A549 (cell line): ENCODE measurements at regions not wholly inside any gene's neighbourhood (a gene's known extent, or its start where the extent isn't known, plus 50 kb on each side); places are given as distances from the start of the nearest gene placed in this dataset.
A peak's percentile ranks its signal among the peaks of the same experiment; 100 is the strongest.

ENCODE experiments used
- ATAC-seq, 2 experiments: fragments of 200-7000 bp in 1 of 2; fragments of >200 bp in 1 of 2; cut with Nextera tagmentation in 1 of 2; cut with Tn5 transposase in 1 of 2; 3 replicates each; pipeline versions ENCODE4 v1.8.0 to v1.9.1; 2018 to 2020; ENCODE audit warnings: mild to moderate bottlenecking in 1 of 2, moderate library complexity in 1 of 2
- CTCF ChIA-PET: fragments of 300-600 bp; sonication (Branson Sonifier 250); formaldehyde crosslinking; extraction: SDS; loops from one replicate; lab custom pipeline; 2021; ENCODE audit warnings: antibody characterized with exemption, inconsistent platforms; lab: Yijun Ruan, JAX
- POLR2A ChIA-PET: fragments of 350-600 bp; formaldehyde crosslinking; extraction: SDS; loops from one replicate; lab custom pipeline; 2021; ENCODE audit warnings: antibody characterized with exemption, inconsistent platforms; lab: Yijun Ruan, JAX
- DNase-seq, 2 experiments: peaks; one replicate each; pipeline versions ENCODE4 v3.0.0 to v3.0.0-alpha.2; 2011 to 2016; ENCODE audit warnings: low read depth in 1 of 2, low spot score in 1 of 2
- FAIRE-seq: peaks from 2 replicates; lab custom pipeline; 2011; peaks lifted over from hg19 to GRCh38; lab: Jason Lieb, UNC
- H3K27ac ChIP-seq, 2 experiments: fragments of >200 bp; sonication (Bioruptor Twin); formaldehyde crosslinking; 3 replicates each; pipeline ENCODE4 v1.5.1; 2016 to 2017
- H3K4me1 ChIP-seq: fragments of >200 bp; sonication (Bioruptor Twin); formaldehyde crosslinking; 3 replicates; pipeline ENCODE4 v1.6.1; 2016
- H3K4me2 ChIP-seq: fragments of >200 bp; sonication (Bioruptor Twin); formaldehyde crosslinking; 3 replicates; pipeline ENCODE4 v1.6.1; 2016
- H3K4me3 ChIP-seq: fragments of >200 bp; sonication (Bioruptor Twin); formaldehyde crosslinking; 3 replicates; pipeline ENCODE4 v1.5.1; 2016
- H3K9me3 ChIP-seq: fragments of >200 bp; sonication (Bioruptor Twin); formaldehyde crosslinking; 3 replicates; pipeline ENCODE4 v1.6.1; 2016
- EHMT2 ChIP-seq: fragments of 200-600 bp; sonication (generic); IDR thresholded peaks from 2 replicates; pipeline ENCODE4 v1.6.1; 2016; ENCODE audit warnings: antibody characterized with exemption, low read depth, mild to moderate bottlenecking, moderate library complexity
- ELK1 ChIP-seq: fragments of 150-350 bp; IDR thresholded peaks from 2 replicates; pipeline ENCODE4 v1.6.1; 2014; ENCODE audit warnings: low read depth, mild to moderate bottlenecking, low read length
- EP300 ChIP-seq, 2 experiments: fragments of >200 bp; sonication (Bioruptor Twin); formaldehyde crosslinking; IDR thresholded peaks; 2 replicates in 1 of 2; 3 replicates in 1 of 2; pipeline ENCODE4 v1.6.1; 2016 to 2017
- FOSB ChIP-seq: fragments of 250-450 bp; sonication (Bioruptor Pico); IDR thresholded peaks from 2 replicates; pipeline ENCODE4 v1.5.0; 2020; ENCODE audit warnings: mild to moderate bottlenecking, moderate library complexity
- HES2 ChIP-seq: fragments of >200 bp; sonication (Bioruptor Twin); formaldehyde crosslinking; IDR thresholded peaks from 2 replicates; pipeline ENCODE4 v1.6.1; 2016
- HOXA7 ChIP-seq: fragments of 250-450 bp; sonication (Bioruptor Pico); IDR thresholded peaks from 2 replicates; pipeline ENCODE4 v1.5.0; 2020; ENCODE audit warnings: mild to moderate bottlenecking, moderate library complexity
- HOXB13 ChIP-seq: fragments of 250-450 bp; sonication (Bioruptor Pico); IDR thresholded peaks from 2 replicates; pipeline ENCODE4 v1.5.0; 2020; ENCODE audit warnings: low read depth, mild to moderate bottlenecking, moderate library complexity
- HOXB5 ChIP-seq: fragments of 250-450 bp; sonication (Bioruptor Pico); IDR thresholded peaks from 2 replicates; pipeline ENCODE4 v1.5.0; 2020; ENCODE audit warnings: mild to moderate bottlenecking, moderate library complexity
- JUNB ChIP-seq: fragments of >200 bp; sonication (Bioruptor Twin); formaldehyde crosslinking; IDR thresholded peaks from 2 replicates; pipeline ENCODE4 v1.6.1; 2016
- KDM5A ChIP-seq: fragments of 200-600 bp; sonication (generic); IDR thresholded peaks from 2 replicates; pipeline ENCODE4 v1.6.1; 2016; ENCODE audit warnings: antibody characterized with exemption, mild to moderate bottlenecking
- MAZ ChIP-seq: fragments of 150-350 bp; IDR thresholded peaks from 2 replicates; pipeline ENCODE4 v1.6.1; 2014; ENCODE audit warnings: antibody characterized with exemption, low read depth, low read length, borderline replicate concordance
- MYC ChIP-seq: IDR thresholded peaks from 2 replicates; pipeline ENCODE4 v1.6.1; 2012; ENCODE audit warnings: mild to moderate bottlenecking, inconsistent platforms, low read length, improper control_type of control experiment, borderline replicate concordance
- NFE2L2 ChIP-seq: fragments of 150-350 bp; conservative IDR thresholded peaks from 2 replicates; pipeline ENCODE4 v1.6.1; 2014; ENCODE audit warnings: low read length
- NPAS2 ChIP-seq: fragments of 250-450 bp; sonication (Bioruptor Pico); IDR thresholded peaks from 2 replicates; pipeline ENCODE4 v1.8.0; 2022; ENCODE audit warnings: mild to moderate bottlenecking, moderate library complexity, borderline replicate concordance
- NR3C1 ChIP-seq: fragments of >200 bp; sonication (Bioruptor Twin); formaldehyde crosslinking; IDR thresholded peaks from 3 replicates; pipeline ENCODE4 v1.6.1; 2017
- PBX3 ChIP-seq: IDR thresholded peaks from 2 replicates; pipeline ENCODE4 v1.6.1; 2012
- POLR2A ChIP-seq: IDR thresholded peaks from 2 replicates; pipeline ENCODE4 v1.6.1; 2012; ENCODE audit warnings: mild to moderate bottlenecking, low read length
- RARB ChIP-seq: fragments of 250-450 bp; sonication (Bioruptor Pico); IDR thresholded peaks from 2 replicates; pipeline ENCODE4 v1.8.0; 2021; ENCODE audit warnings: mild to moderate bottlenecking, moderate library complexity
- REST ChIP-seq: fragments of 200-600 bp; sonication (generic); IDR thresholded peaks from 2 replicates; pipeline ENCODE4 v1.6.1; 2016; ENCODE audit warnings: antibody characterized with exemption, mild to moderate bottlenecking, moderate library complexity
- RFX5 ChIP-seq: fragments of 450-650 bp; IDR thresholded peaks from 2 replicates; pipeline ENCODE4 v1.7.1; 2014; ENCODE audit warnings: antibody characterized with exemption, mild to moderate bottlenecking, moderate library complexity
- USF2 ChIP-seq: fragments of 450-650 bp; IDR thresholded peaks from 2 replicates; pipeline ENCODE4 v1.6.1; 2014; ENCODE audit warnings: antibody characterized with exemption
- ZC3H11A ChIP-seq: fragments of 450-650 bp; IDR thresholded peaks from 2 replicates; pipeline ENCODE4 v1.6.1; 2014; ENCODE audit warnings: antibody characterized with exemption, mild to moderate bottlenecking
- ZFP36 ChIP-seq: fragments of 450-650 bp; IDR thresholded peaks from 2 replicates; pipeline ENCODE4 v1.6.1; 2014; ENCODE audit warnings: borderline replicate concordance; ENCODE audit not compliant: partially characterized antibody
- ZNF302 ChIP-seq: fragments of 250-450 bp; sonication (Bioruptor Pico); IDR thresholded peaks from 2 replicates; pipeline ENCODE4 v1.9.0; 2021; ENCODE audit warnings: inconsistent platforms, mild to moderate bottlenecking, moderate library complexity
- ZSCAN20 ChIP-seq: fragments of 250-450 bp; sonication (Bioruptor Pico); IDR thresholded peaks from 2 replicates; pipeline ENCODE4 v1.8.0; 2022; ENCODE audit warnings: mild to moderate bottlenecking, moderate library complexity
- WGBS: methylation state at CpG from one replicate; pipeline ENCODE4 v1.1.6; 2017; ENCODE audit errors: missing lambda C conversion rate; 5-methylcytosine and 5-hydroxymethylcytosine counted together

- FAIRE-seq (peak; percentile 61), DNase-seq (peak; percentile 54 to 73), ATAC-seq (peak; percentile 68 to 70)
- ChIA-PET POLR2A (interaction anchor here (0.6 to 0.8 kb wide), 3 partner anchors 77 to 419 kb away, joined by 3 to 6 read pairs (median 5); no protein-coding TSS in a partner anchor), CTCF (interaction anchor here (1.0 to 2.6 kb wide), 4 partner anchors 9 to 151 kb away, joined by 4 to 11 read pairs (median 4); no protein-coding TSS in a partner anchor)
- 23% methylated on average over 4 of the region's 4 CpGs for WGBS
- Histone ChIP-seq H3K9me3 (no peaks in the 10 kb centered on the region), H3K4me1 (peaks cover 48% of the 10 kb centered on the region), H3K27ac (peak overlapping the region; percentile 71 to 86), H3K4me3 (no peak overlapping the region), H3K4me2 (peak overlapping the region; percentile 47)
- TF ChIP-seq PBX3 (no peak), HES2 (no peak), REST (no peak), USF2 (no peak), POLR2A (no peak), NFE2L2 (no peak), ZC3H11A (no peak), NR3C1 (no peak)
These were observed 251.9 kb downstream of the PARN start for GRCh38 chr16:14378131-14378551.

- peak overlapping the region; percentile 71 to 86 for H3K27ac ChIP-seq
- POLR2A ChIA-PET: interaction anchor here (0.6 kb wide), 1 partner anchor 418 kb away, joined by 6 read pairs; no protein-coding TSS in a partner anchor
- no peaks in the 10 kb centered on the region for H3K9me3 ChIP-seq
- peaks cover 49% of the 10 kb centered on the region for H3K4me1 ChIP-seq
- ATAC-seq: no peak
- TF ChIP-seq ZSCAN20 (CRISPR knock-in tag) (no peak), KDM5A (no peak), HOXB13 (no peak), EP300 (IDR thresholded peaks at IDR 0.05) (no peak), JUNB (no peak), MAZ (no peak), RARB (CRISPR knock-in tag) (no peak), NR3C1 (no peak)
- TF ChIP-seq, all 56 proteins: peak for 0
- Histone ChIP-seq H3K4me3 (no peak overlapping the region), H3K4me2 (no peak overlapping the region)
- 27% methylated on average over 1 of the region's 1 CpG for WGBS
- FAIRE-seq (no peak), DNase-seq (no peak)
- CTCF ChIA-PET: interaction anchor here (1.4 to 2.6 kb wide), 2 partner anchors 8 to 13 kb away, joined by 4 to 11 read pairs; no protein-coding TSS in a partner anchor
These were observed 252.7 kb downstream of the PARN start for GRCh38 chr16:14377326-14377725.

- ATAC-seq: no peak
- peaks cover 56% of the 10 kb centered on the region for H3K4me1 ChIP-seq
- H3K9me3 ChIP-seq: no peaks in the 10 kb centered on the region
- no peak overlapping the region for H3K4me3 ChIP-seq
- DNase-seq: no peak
- FAIRE-seq: no peak
- ChIA-PET POLR2A (no interaction called here), CTCF (interaction anchor here (0.7 to 1.0 kb wide), 2 partner anchors 9 to 15 kb away, joined by 3 read pairs; no protein-coding TSS in a partner anchor)
- no peak overlapping the region for H3K4me2 ChIP-seq
- 91% methylated on average over 8 of the region's 8 CpGs for WGBS
- peak overlapping the region; percentile 71 to 98; a peak in 5 of 6 replicates for H3K27ac ChIP-seq
- TF ChIP-seq ZNF302 (CRISPR knock-in tag) (no peak), MYC (no peak), FOSB (CRISPR knock-in tag) (no peak), HOXA7 (CRISPR knock-in tag) (no peak), HOXB5 (CRISPR knock-in tag) (no peak), ZFP36 (no peak), ZSCAN20 (CRISPR knock-in tag) (no peak), HOXB13 (no peak), NPAS2 (CRISPR knock-in tag) (no peak), ZC3H11A (no peak), KDM5A (no peak), EP300 (IDR thresholded peaks at IDR 0.05) (no peak), PBX3 (no peak), ELK1 (no peak), RFX5 (no peak), EHMT2 (no peak)
These were observed 254.9 kb downstream of the PARN start for GRCh38 chr16:14375132-14375491.
